NCI-H82 treated with DMSO at 0.1 percent for 48 hours (cell line): ENCODE measurements at regions not wholly inside any gene's neighbourhood (a gene's known extent, or its start where the extent isn't known, plus 50 kb on each side); places are given as distances from the start of the nearest gene placed in this dataset.
"Not testable (repeated sequence)": the region's sequence is repeated elsewhere in the genome, so short reads cannot be mapped to it uniquely, and the experiment has no call there.

ENCODE experiments used
- DNase-seq: peaks from one replicate; lab custom pipeline; 2025; ENCODE audit not compliant: unreplicated experiment; lab: John Stamatoyannopoulos, UW

DNA sequence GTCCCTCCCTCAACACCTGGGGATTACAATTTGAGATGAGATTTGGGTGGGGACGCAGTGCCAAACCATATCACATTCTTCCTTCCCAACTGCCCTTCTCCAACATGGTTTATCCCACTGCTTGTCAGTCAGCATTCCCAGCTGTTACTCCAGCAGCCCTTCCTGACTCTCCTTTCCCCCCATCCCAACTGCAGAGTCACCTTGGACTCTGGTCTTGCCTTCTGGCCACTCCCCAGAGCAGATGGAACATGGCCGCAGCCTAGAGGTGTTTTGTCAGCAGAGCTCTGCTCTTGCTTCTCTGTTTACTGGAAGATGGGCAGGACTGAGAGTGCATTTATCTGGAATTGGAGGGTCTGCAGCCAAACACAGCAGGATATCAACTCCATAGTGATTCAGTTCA, 51.2 kb upstream of the MEX3C start:
- DNase-seq: no peak

- DNase-seq: no peak
Observed at GRCh38 chr18:51250006-51250405, 52.5 kb upstream of the MEX3C start.

- no peak for DNase-seq
Observed at GRCh38 chr18:51250458-51251024, 53.1 kb upstream of the MEX3C start.

DNA sequence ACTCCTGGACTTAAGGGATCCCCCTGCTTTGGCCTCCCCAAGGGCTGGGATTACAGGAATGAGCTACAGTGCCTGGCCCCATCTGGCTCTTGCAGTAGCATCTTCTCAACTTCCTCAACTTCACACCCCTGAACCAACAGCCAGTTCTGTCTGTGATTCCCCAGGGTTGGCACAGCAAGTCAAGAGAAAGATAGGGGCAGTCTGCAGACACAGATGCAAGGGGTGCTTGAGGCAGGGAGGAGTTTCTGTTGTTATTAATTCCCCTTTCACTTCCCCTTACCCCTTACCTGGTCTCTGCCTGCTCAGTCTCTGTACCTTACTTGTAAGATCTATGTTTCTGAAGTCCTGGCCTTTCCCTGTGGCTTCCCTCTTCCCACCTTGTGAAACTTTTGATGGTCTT, 54.1 kb upstream of the MEX3C start:
- DNase-seq: no peak

DNA sequence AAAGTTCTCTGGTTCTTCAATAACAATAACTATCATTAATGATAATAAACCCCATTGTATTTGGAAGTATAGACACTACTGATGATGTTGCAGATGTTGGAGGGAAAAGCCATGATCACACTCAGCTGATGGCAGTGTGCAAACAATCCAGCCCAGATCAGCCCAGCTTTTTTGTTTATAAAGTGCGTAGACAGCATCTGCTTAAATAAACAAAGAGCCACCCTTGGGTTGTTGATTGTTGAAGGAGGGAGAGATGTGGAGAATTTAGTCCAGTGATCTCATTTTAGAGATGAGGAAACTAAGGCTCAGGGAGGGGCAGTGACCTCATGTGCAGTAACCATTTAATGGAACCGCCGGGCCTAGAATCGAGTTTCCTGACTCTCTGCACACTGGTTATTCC, 56.0 kb upstream of the MEX3C start:
- no peak for DNase-seq

DNA sequence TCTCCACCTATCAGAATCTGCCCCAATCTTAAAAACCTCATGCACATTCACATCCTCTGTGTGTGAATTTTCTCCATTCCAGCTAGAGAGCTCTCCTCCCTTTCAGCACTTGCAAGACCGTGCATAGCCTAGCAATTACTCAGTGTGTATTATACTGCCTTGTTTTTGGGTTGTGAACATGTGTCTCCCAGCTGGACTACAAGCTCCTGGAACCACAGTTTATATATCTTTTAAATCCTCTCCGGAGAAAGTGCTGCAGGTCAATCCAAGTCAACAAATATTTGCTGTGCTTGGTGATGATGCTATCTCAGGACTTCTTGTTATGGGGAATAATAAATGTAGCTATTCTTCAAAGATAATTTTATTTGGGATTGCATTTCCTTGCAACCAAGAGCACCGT, 58.2 kb upstream of the MEX3C start:
- DNase-seq: no peak

DNA sequence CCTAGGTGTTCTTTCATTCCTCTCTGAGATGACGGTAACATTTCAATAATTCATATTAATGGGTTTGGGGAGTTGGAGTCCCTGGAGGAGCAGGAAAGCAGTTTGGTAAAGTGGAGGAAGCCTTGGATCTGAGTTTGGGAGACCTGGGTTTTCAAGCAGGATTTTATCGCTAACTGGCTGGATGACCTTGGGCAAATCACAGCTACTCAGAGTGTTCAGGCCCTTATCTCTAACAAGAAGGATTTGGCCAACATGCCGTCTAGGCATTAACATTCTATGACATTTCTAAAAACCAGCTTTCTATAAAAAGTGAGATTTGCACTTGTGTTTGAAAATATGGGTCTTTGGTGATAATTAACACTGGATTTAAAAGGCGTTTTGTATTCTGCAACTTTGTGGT, 59.7 kb upstream of the MEX3C start:
- DNase-seq: no peak

DNA sequence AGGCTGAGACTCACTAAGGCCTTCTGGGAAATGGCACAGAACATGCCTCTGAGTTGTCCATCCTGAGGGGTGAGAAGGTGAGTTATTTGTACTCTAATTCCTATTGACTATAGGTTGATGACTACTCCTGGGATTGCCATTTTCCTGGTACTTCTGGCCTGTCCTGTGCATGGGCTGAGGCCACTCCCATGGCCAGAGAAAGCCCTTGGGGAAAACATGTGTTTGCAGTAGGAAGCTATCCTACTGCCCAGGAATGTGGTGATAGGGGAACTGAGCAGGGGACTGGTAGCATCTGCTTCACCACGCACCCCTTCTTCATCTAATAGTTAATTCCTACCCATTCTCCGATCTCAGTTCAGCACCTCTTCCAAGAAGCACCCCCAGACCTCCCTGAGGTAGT, 62.6 kb upstream of the MEX3C start:
- no peak for DNase-seq

- DNase-seq: not testable (repeated sequence)
Observed at GRCh38 chr18:51266077-51266476, 68.6 kb upstream of the MEX3C start.

GRCh38 chr18:51266773-51267172, 69.3 kb upstream of the MEX3C start:
- DNase-seq: no peak

DNA sequence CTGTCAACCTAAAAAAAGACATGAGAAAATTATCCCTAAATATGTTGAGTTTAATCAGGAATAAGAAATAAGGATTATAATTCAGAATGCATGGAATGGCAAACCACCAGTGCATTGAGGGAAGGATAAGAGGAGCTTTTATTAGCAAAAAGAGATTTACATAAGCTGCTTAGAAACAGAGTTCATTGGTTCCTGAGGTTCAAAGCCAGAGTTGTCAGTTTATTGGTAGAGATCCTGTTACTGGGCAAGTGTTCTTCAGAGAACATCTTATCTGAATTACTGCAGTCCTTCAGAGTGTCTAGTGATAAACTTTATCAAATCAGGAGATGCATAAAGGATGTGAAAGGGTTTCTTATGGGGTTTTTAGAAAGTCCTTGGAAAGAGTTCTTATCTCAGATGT, 76.0 kb upstream of the MEX3C start:
- DNase-seq: peak; percentile 64

DNA sequence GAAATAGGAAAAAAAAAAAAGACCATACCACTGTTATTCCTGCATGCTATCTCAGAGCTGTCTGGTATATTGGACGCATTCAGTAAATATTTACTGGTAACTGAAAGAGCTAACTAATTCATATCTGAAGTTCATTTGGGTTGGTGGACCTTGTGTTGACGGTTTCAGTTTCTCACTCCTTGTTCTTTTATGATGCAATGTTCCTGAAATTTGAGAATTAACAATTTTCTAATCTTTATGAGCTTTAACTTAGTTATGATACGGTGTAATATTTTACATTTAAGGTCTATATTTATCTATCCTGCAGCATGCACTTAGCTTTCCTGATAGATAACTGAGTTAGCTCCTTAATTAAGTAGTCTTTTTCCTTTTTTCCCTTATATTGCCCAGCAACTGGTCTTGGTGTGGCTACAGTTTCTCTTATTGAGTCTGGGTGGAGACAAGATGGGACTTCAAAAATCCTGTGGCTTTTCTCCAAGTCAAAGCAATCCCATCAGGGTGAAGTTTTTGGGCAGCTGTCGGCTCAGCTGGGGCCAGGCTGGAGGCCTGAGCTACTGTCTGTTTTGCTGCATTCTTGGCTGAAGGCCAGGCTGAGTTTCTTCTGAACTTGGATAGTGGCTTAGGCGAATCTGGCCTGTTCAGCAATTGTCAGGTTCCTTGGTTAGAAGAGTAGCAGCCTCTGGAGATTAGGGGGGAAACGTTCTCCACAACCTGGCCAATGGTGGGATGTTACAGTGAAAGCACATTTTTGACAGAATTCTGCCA, 78.4 kb upstream of the MEX3C start:
- peak; percentile 61 for DNase-seq

GRCh38 chr18:51278045-51278649, 80.7 kb upstream of the MEX3C start:
- DNase-seq: peak; percentile 4

DNA sequence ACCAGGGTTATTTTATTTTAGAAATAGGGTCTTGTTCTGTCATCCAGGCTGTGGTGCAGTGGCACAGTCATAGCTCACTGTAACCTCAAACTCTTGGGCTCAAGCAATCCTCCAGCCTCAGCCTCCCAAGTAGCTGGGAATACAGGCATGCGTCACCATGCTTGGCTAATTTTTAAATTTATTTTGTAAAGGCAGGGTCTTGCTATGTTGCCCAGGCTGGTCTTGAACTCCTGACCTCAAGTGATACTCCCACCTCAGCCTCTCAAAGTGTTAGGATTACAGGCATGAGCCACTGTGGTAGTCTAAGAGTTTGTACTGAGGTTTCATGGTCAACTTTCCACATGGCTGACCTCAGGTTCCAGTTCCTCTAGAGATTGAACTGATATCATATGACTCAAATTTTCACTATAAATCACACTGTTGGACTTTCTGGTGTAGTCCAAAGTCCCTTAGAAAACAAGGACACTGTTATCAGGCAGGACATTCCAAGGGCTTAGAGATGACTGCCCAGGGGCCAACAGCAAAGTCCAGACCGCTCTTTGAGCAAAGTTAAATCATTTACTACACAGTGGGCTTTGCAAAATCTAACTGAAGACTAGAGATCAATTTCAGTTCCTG, 82.0 kb upstream of the MEX3C start:
- DNase-seq: no peak

DNA sequence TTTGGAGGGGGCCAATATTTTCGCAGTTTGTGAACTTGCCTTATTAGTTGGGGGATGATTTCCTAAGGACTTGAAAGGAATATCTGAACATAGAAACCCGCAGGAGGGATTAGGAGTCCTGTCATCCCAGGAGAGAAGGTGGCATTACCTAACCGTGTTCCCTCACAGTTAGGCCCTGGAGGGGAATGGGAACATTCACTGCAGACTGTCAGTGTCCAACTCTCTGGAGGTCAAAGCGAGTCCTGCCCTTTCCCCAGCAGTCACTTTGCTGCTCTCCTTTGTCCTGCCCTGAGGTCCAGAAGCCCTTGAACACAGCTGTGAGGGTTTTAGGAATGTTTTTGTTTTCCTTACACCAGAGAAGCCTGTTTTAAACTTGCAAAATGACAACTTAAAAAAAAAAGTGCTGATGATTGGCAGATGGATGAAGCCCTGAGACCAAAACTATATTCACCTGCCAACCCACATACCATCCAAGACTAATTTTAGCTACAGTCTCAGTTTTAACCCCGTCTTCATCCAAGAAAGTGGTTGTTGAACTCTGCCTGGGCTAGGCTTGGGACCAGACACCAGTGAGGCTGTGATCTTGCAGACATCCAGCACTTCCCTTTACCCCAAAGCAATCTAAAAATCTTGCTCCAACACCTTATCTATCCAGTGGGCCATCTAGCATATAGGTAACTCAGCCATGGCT, 90.5 kb upstream of the MEX3C start:
- no peak for DNase-seq

DNA sequence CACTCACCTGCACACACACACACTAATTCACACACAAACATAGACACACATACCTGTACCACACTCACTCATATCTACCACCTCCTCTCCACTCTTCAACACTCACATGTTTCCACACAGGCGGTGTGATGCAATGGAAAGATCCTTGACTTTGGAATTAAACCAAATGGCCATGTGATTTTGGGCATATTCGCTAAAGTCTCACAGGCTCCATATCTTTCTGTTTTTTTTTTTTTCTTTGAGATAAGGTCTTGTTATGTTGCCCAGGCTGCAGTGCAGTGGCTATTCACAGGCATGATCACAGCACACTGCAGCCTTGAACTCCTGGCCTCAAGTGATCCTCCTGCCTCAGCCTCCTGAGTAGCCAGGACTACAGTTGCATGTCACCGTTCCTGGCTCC, 91.1 kb upstream of the MEX3C start:
- no peak for DNase-seq

- no peak for DNase-seq
Observed at GRCh38 chr18:51290860-51291259, 93.4 kb upstream of the MEX3C start.

DNA sequence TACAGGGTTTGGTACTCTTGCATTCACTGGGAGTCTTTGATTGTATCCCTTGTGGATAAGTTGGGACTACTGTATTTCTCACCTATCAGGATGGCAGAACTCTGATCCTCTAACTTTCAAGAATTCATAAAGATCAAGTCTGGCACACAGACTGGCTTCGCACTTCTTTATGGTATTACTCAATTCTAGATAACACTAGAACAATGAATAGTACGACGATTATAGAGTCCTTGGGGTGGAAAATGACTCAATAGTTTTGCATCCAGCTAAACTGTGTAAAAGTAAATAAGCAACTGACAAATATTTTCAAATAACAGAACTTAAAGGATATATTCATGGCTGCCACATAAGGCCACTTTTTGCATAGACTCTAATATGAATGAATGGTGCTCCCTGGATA, 103.4 kb upstream of the MEX3C start:
- no peak for DNase-seq

DNA sequence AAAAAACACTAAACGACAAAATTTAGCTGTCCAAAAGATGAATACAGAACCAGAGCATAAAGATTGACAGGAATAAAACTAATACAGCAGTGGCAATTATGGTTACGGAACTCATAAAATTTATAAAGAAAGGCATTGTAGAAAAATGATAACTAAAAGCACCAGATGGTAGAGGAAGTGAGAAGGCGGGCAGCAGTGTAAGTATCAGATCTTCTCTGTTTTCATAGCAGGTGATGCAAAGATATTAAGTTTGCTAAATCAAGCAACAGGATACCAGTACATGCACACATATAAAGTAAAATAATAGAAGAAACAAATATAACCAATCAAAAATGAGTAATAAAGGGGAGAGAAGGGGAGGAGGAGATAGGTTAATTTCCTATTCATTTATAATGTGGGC, 103.9 kb upstream of the MEX3C start:
- no peak for DNase-seq

DNA sequence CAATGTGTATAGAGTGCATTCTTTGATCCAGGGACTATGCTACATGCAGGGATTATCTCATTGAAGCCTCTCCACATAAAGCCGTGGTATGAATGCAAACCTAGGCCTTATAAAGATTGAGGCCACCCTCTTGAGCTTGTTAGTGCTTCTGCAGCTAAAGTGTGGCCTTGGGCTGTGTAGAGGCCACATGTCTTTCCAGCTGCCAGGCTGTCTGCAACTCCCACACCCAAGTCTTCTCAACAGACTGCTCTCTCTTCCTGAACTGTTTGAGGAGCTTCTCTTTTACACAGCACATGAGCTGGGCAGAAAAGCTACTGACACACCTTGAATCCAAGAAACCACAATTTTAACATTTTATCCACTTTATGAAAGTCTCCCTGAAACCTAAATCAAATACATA, 119.2 kb upstream of the MEX3C start:
- DNase-seq: no peak

DNA sequence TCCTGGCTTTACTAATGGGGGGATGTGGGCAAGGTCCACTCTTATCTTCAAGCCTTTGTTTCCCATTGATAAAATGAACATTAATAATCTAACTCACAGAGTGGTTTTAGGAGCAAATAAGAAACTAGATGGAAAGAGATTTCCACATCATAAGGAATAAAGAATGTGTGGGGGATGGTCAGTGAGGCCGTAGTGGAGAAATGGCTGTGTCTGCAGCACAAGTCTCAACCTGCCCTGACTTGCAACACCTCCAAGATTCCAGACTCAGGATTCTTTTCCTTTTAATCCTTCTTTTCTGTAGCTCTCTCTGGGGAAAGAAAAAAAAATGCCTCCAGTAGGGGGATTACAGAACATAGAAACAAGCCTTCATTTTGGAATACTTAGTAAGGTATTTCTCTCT, 124.2 kb upstream of the MEX3C start:
- no peak for DNase-seq

DNA sequence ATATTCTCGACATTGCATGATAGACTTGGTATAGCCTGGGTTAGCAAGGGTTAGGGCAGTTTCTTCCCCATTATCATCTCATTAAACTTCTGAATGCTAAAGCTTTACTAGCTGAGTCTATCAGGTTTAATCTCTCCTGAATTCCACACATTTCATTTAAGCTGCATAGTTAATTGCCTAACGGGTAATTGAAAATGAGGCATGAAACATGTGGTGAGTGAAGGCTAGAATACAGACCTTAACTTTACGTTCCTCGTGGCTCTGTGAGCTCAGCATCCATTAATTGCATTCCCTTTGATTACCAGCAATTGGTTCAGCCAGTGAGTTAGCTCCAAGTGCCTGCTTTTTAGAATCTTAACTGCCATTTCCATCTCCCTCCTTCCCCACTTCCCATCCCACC, 126.5 kb upstream of the MEX3C start:
- DNase-seq: no peak
